ENCODE measurements at regions not wholly inside any gene's neighbourhood (a gene's known extent, or its start where the extent isn't known, plus 50 kb on each side); places are given as distances from the start of the nearest gene placed in this dataset.

DNA sequence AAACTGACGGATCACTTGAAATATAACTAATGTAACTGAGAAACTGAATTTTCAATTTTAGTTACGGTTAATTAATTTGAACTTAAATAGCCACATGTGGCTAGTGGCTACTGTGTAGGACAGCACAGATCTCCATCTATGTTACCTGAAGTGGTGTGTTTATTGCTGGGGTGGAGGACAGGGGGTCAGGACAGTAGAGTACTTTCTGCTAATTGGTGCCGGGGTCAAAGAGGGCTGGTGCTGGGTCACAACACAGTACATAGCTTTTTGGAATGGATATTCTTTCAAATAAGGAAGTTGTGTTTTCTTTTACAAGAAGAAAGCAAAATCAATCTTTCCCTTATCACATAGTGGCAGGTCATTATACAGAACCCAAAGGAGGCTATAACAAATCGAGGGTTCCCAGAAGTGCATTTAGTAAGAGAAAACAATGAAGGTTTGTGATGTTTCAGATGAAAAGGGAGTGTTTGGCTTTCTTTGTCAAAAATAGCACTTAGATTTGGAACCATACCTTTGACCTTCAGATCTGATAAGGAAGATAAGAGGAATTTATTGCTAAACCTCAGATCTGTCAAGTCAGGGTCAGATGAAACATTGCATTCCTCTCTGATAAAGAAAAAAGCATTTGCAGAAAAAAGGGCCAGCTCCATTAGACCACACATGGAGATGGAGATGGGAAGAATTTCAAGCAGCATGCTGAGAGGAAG lies 384.5 kb downstream of the AASDHPPT start (continued):
- TF ChIP-seq, protein P1, sequence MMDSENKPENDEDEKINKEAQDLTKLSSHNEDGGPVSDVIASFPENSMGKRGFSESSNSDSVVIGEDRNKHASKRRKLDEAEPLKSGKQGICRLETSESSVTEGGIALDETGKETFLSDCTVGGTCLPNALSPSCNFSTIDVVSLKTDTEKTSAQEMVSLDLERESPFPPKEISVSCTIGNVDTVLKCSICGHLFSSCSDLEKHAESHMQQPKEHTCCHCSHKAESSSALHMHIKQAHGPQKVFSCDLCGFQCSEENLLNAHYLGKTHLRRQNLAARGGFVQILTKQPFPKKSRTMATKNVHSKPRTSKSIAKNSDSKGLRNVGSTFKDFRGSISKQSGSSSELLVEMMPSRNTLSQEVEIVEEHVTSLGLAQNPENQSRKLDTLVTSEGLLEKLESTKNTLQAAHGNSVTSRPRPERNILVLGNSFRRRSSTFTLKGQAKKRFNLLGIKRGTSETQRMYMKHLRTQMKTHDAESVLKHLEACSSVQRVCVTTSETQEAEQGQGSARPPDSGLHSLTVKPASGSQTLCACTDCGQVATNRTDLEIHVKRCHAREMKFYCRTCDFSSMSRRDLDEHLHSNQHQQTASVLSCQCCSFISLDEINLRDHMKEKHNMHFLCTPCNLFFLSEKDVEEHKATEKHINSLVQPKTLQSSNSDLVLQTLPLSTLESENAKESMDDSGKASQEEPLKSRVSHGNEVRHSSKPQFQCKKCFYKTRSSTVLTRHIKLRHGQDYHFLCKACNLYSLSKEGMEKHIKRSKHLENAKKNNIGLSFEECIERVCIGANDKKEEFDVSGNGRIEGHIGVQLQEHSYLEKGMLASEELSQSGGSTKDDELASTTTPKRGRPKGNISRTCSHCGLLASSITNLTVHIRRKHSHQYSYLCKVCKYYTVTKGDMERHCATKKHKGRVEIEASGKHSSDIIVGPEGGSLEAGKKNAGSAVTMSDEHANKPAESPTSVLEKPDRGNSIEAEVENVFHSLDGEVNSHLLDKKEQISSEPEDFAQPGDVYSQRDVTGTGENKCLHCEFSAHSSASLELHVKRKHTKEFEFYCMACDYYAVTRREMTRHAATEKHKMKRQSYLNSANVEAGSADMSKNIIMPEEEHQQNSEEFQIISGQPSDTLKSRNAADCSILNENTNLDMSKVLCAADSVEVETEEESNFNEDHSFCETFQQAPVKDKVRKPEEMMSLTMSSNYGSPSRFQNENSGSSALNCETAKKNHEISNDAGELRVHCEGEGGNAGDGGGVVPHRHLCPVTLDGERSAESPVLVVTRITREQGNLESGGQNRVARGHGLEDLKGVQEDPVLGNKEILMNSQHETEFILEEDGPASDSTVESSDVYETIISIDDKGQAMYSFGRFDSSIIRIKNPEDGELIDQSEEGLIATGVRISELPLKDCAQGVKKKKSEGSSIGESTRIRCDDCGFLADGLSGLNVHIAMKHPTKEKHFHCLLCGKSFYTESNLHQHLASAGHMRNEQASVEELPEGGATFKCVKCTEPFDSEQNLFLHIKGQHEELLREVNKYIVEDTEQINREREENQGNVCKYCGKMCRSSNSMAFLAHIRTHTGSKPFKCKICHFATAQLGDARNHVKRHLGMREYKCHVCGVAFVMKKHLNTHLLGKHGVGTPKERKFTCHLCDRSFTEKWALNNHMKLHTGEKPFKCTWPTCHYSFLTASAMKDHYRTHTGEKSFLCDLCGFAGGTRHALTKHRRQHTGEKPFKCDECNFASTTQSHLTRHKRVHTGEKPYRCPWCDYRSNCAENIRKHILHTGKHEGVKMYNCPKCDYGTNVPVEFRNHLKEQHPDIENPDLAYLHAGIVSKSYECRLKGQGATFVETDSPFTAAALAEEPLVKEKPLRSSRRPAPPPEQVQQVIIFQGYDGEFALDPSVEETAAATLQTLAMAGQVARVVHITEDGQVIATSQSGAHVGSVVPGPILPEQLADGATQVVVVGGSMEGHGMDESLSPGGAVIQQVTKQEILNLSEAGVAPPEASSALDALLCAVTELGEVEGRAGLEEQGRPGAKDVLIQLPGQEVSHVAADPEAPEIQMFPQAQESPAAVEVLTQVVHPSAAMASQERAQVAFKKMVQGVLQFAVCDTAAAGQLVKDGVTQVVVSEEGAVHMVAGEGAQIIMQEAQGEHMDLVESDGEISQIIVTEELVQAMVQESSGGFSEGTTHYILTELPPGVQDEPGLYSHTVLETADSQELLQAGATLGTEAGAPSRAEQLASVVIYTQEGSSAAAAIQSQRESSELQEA (IDR thresholded peaks at IDR 0.05; ENCODE audit: low read depth): no peak
- TF ChIP-seq, protein P2, sequence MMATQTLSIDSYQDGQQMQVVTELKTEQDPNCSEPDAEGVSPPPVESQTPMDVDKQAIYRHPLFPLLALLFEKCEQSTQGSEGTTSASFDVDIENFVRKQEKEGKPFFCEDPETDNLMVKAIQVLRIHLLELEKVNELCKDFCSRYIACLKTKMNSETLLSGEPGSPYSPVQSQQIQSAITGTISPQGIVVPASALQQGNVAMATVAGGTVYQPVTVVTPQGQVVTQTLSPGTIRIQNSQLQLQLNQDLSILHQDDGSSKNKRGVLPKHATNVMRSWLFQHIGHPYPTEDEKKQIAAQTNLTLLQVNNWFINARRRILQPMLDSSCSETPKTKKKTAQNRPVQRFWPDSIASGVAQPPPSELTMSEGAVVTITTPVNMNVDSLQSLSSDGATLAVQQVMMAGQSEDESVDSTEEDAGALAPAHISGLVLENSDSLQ (IDR thresholded peaks at IDR 0.05): no peak
- TF ChIP-seq TBP (optimal IDR thresholded peaks at IDR 0.05; ENCODE audit: low read depth, low read length) (no peak), ZC3H8 (IDR thresholded peaks at IDR 0.05) (no peak)

All from K562 (cell line).